Peyer's patch (tissue), 4 donors: ENCODE measurements at regions not wholly inside any gene's neighbourhood (a gene's known extent, or its start where the extent isn't known, plus 50 kb on each side); places are given as distances from the start of the nearest gene placed in this dataset.

ENCODE experiments used
- POLR2A ChIP-seq, 2 donors: fragments of 450-650 bp; IDR thresholded peaks; one replicate each; pipeline ENCODE4 v1.5.1; 2017; ENCODE audit warnings: antibody characterized with exemption in 2 of 2, mild to moderate bottlenecking in 2 of 2, moderate library complexity in 2 of 2
- TF ChIP-seq, protein P1 (sequence below), 6 experiments: fragments of 450-650 bp in 4 of 6; fragments of 200-600 bp in 2 of 6; sonication (generic) in 1 of 6; IDR thresholded peaks; one replicate each; pipeline ENCODE4 v1.5.1; 2017 to 2019; ENCODE audit warnings: antibody characterized with exemption in 6 of 6, mild to moderate bottlenecking in 3 of 6, moderate library complexity in 1 of 6

DNA sequence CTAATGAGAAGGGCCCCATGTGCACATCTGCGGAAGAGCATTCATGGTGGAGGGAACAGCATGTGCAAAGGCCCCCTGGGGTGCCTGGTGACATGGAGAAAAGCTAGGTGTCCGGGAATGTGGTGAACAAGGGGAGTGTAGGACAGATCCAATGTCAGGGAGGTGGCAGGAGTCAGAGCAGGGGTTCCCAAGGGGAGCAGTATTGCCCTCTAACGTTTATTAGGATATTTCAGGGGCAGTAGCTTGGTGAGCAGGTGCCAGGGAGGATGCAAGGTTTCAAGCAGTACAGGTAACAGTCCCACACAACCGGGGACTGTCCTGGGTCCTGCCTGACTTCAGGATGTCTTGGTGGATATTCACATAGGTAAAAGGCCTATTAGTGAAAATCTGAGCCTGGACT is 209.6 kb downstream of the EMX2 start:
- TF ChIP-seq, protein P1, sequence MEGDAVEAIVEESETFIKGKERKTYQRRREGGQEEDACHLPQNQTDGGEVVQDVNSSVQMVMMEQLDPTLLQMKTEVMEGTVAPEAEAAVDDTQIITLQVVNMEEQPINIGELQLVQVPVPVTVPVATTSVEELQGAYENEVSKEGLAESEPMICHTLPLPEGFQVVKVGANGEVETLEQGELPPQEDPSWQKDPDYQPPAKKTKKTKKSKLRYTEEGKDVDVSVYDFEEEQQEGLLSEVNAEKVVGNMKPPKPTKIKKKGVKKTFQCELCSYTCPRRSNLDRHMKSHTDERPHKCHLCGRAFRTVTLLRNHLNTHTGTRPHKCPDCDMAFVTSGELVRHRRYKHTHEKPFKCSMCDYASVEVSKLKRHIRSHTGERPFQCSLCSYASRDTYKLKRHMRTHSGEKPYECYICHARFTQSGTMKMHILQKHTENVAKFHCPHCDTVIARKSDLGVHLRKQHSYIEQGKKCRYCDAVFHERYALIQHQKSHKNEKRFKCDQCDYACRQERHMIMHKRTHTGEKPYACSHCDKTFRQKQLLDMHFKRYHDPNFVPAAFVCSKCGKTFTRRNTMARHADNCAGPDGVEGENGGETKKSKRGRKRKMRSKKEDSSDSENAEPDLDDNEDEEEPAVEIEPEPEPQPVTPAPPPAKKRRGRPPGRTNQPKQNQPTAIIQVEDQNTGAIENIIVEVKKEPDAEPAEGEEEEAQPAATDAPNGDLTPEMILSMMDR (IDR thresholded peaks at IDR 0.05), result no peak
- no peak for TF ChIP-seq POLR2A (IDR thresholded peaks at IDR 0.05)
